Adrenal gland (tissue), 5 donors: ENCODE measurements at regions not wholly inside any gene's neighbourhood (a gene's known extent, or its start where the extent isn't known, plus 50 kb on each side); places are given as distances from the start of the nearest gene placed in this dataset.

Experiments used
- CTCF ChIP-seq, 6 experiments: fragments of 450-650 bp in 4 of 6; fragments of 200-600 bp in 2 of 6; sonication (generic) in 1 of 6; IDR thresholded peaks; 1 replicate in 5 of 6; 2 replicates in 1 of 6; pipeline versions ENCODE4 v1.5.1 to v1.8.0; 2016 to 2021; ENCODE audit warnings: antibody characterized with exemption in 6 of 6, mild to moderate bottlenecking in 2 of 6, moderate library complexity in 1 of 6
- POLR2A ChIP-seq, 2 donors: fragments of 450-650 bp; IDR thresholded peaks; one replicate each; pipeline ENCODE4 v1.6.1; 2017; ENCODE audit warnings: antibody characterized with exemption in 2 of 2, mild to moderate bottlenecking in 2 of 2, moderate library complexity in 1 of 2
- donor health status: DM: no; HTN: no; CAD: no.

GRCh38 chr5:27906931-27907601 is 868.7 kb upstream of the CDH9 start:
- TF ChIP-seq POLR2A (IDR thresholded peaks at IDR 0.05), result no peak
- no peak for TF ChIP-seq CTCF (IDR thresholded peaks at IDR 0.05)
